HG02981 (cell line): ENCODE measurements at regions not wholly inside any gene's neighbourhood (a gene's known extent, or its start where the extent isn't known, plus 50 kb on each side); places are given as distances from the start of the nearest gene placed in this dataset.

Experiments
- ATAC-seq: cut with Tn5 transposase; IDR thresholded peaks from one replicate; pipeline ENCODE4 v1.9.1; 2021; ENCODE audit warnings: mild to moderate bottlenecking, moderate library complexity; ENCODE audit not compliant: unreplicated experiment

DNA sequence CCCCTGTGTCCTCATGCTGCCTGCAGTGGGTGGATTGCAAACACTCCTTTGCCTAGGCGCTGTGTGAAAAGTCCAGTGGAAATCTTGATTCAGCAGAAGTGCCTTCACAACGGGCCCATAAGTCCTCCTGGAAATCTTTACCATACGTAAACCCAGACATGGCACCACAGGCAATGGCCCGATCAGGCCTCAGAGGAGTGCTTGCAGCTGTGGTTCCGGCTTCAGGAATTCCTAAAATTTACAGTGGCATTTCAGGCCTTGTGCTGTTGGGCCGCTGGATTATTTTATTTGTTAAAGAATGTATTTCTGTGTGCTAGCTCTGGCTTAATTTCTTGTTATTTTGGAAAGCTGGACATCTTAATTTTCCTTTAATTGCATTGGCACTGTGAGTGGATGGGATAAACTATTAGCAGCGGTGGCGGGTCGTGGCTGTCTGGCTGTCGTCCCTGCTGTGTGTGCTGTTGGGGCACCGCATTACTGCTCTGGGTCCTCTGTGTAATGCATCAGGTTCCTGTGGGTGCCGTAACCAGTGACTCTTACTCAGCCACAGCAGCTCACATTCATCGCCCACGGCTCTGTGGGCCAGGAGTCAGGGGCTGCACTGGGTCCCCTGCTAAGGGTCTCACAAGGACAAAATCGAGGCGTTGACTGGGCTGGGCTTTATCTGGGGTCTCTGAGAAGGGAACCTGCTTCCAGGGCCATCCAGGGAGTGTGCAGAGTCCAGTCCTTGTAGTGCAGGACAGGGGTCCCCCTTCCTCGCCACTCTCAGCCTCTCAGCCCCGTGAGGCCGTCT lies 73.1 kb downstream of the RTP5 start:
- ATAC-seq = no peak

DNA sequence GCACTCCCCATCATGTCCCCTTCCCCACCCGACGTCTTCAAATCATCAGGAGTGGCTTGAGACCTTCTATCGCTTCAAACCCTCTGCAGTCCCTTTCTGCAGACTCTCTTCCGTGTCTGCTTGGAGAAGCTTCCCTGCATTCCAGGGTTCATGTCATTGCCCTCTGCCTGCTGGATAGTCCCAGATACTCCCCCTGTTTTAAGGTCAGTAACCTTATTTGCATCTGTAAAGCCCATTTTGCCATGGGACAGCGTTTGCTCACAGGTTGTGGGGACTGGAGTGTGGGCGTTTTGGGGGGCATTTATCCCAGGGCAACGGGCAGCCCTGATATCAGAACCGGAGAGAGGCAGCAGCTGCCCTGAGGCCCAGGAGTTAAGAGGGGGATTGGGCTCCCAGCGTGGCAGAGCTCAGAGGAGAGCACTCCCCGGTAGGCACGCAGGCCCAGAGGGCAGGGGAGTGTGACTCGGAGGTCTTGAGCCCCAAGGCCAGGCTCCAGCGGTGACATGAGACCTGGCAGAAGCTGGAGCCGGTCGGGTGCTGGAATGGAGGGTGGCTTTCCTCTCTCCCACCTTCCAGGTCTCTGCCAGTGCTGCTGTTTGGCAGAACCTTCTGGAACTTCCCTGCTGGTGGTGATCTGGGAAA lies 73.8 kb downstream of the RTP5 start:
- no peak for ATAC-seq

DNA sequence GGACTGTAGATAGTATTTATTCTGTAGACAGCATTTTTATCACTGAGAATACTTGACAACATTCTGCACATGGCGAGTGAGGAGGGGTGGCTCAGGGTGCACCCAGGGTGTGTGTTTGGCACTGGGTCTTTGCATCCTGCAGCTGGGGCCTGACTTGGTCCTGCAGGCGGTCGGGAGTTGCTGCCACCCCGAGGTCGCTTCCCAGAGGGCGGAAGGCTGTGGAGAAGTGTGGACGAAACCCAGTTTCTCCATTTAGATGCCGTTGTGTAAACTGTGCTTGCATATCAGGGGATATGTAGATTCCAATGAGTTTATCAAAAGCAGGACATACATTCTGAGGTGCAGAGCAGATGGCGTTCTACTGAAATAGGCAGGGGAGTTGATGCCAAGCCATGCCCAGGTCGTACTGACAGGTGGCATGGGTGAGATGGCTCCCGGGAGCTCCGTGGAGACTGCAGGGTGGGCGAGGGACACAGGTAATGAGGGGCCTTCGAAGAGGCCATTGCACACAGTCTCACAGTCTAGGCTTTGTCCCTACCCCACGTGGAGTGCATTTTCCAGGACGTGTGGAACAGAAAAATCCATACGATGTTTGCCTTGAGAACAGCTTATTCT lies 74.5 kb downstream of the RTP5 start:
- ATAC-seq = no peak

DNA sequence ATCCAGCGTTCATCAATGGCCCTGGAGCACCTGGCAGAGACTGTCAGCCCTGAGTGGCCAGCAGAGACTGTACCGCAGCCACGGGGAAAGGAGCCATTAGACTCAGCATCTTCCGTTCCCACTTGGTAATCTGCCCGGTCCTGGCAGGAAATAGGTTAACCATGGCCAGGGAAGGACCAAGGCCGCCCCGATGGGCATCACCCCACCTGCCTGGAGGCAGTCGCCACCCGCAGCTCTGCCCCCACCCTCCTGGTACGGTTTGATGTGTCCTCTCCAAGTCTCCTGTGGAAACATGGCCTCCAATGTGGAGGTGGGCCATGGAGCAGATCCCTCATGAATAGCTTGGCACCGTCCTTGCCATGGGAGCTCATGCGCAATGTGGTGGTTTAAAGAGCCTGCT lies 75.3 kb downstream of the RTP5 start:
- no peak for ATAC-seq

DNA sequence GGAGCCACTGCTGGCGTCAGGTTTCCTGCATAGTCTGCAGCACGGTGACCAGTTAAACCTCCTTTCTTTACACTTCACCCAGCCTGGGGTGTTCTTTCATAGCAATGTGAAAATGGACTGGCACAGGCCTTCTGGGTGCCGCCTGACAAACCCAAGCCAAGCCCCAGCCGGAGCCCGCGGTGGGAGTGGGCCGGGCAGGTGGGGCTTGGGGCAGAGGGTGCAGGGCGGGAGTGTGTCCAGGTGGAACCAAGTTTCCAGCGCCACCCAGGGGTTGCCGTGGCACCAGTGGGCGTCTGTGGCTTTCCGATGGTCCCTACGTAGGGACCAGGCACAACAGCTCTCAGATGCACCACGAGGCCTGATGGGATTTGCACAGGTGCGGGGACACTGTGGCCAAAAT lies 75.8 kb downstream of the RTP5 start:
- ATAC-seq = no peak

DNA sequence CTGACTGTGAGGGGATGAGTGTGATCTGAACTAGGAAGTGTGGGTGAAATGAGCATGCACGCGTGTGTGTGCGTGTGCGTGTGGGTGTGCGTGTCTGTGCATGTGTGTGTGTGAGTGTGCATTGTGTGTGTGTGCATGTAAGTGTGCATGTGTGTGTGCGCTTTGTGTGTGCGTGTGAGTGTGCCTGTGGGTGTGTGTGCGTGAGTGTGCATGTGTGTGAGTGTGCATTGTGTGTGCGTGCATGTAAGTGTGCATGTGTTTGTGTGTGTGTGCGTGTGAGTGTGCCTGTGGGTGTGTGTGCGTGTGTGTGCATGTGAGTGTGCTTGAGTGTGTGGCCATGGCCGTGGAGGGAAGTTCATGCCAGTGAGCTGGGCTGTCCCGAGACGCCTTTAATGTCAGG lies 76.3 kb downstream of the RTP5 start:
- ATAC-seq = no peak

DNA sequence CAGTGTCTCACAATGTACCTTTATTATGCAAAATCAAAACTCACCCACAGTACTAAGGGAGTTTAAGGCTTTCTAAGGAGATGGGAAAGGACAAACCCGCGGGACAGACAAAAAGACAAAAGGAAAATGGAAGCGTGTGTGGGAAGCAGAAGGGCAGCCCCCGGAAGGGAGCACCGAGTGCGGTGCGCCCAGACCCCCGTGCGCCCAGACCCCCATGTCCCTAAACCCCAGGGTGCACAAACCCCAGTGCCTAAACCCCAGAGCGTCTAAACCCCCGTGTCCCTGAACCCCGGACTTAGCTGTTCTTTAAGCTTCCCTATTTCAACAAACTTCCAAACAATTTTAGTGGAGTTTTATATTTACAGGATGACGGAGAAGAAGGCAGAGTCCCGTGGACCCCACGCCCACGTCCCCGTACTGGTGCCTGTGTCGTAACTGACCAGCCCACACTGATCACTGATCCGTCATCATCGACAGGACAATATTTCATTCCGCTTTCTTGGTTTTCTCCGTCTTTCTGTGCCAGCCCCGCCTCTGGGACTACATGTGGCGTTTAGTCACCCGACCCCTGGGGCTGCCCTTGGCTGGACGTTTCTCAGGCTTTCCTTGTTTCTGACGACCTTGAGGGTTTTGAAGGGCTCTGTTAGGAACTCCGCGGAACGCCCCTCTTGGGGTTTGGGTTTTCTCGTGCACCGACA lies 76.9 kb downstream of the RTP5 start:
- no peak for ATAC-seq

DNA sequence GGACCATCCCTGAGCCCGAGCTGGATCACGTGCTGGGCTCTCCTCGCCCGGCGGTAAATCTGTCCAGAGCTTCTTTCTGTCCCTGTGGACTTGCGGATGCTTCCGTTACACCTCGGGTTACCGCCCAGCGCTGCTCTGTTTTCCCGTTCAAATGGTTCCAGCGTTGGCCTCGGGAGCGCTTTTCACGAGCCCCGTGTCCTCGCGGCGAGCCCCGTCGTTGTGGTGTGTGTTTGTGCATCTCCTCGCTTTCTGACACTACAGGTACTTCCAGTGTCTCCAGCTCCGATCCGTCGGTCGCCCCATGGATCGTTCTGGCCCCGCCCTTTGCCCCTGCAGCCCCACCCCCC lies 77.4 kb downstream of the RTP5 start:
- ATAC-seq = no peak

DNA sequence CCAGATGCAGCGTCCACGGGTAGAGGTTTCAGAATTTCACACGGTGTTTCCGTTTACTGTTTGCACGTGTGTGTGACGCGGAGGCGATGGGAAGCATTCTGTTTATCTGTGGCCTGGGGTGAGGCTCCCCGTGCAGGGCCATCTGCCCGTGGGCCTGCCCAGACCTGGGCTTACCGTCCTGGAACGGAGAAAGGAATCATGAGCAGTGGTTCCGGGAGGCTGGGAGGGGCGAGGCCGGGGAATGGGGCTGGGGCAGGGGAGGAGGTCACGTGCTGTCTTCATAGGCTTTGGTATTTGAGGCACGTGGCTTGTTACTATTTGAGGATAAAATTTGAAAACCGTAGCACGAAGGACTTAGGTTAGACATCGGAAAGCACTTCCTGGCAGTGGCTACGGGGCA lies 77.9 kb downstream of the RTP5 start:
- no peak for ATAC-seq

DNA sequence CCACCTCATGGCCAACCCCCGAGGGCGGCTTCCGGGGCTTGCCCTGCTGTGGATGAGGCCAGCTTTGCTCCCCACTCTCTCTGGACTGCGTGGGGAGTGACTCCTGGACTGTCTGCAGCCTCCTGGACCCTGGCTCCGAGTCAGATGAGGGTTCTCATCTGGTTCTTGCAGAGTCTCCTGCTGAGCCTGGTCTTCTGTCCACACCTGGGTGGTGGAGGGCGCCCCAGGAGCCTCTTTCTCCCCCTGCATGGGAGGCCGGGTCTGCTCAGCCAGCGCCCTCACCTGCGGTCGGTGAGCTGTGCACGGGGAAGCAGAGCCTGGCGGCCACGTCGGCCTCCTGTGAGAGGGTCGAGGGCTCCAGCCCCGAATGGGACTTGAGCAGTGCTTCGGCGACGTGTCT lies 78.3 kb downstream of the RTP5 start:
- ATAC-seq = no peak

DNA sequence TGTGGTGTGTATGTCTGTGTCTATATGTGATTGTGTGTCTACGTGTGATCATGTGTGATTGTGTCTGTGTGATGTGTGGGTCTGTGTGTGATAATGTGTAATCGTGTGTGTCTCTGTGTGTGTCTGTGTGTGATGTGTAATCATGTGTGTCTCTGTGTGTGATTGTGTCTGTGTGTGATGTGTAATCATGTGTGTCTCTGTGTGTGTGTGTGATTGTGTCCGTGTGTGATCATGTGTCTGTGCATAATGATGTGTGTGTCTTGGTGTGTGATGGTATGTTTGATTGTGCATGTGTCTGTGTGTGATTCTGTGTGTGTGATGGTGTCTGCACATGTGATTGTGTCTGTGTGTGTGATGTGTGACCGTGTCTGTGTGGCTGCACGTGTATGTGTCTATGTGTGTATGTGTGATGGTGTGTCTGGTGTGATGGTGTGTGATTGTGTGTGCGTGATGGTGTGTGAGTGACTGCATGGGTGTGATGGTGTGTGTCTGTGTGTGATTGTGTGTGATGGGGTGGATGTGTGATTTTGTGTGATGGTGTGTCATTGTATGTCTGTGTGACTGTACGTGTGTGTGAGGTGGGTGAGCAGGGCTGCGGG lies 78.9 kb downstream of the RTP5 start:
- ATAC-seq = no peak

DNA sequence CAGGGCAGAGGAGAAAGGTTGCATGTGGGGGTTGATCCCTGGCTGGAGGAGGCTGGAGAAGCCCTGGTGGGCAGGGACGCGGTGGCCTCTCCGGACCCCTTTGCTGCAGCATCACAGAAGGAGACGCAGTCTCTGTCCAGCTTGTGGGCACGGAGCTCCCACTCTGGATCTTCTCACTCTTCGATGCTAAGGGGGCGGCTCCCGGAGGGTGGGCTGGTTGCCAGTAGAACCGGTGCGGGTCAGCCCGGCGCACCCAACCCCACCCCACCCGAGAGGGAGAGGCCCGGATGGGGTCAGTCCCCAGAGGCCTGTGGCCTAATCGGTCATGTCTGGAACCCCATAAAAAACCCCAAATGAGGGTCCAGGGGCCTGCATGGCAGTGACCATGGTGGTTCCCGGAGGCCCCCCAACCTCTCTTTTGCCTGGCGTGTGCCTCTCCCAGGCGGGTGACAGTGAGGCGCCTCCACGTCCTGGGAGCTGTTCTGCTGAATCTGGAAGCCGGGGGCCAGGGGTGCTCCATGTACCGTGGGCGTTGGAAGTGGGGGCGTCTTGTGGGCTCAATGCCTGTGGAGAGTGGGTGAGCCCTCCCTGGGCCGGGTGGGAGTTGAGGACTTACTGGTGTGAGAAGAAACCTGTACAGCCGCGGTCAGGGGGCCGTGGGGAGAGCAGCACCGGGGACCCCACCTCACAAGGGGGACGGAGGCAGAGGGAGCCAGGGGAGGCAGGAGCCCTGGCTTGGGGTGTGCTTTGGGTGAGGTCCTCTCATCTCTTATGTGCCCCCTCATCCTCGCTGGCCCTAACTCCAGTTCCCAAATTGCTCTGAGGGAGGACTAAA lies 79.6 kb downstream of the RTP5 start:
- no peak for ATAC-seq

DNA sequence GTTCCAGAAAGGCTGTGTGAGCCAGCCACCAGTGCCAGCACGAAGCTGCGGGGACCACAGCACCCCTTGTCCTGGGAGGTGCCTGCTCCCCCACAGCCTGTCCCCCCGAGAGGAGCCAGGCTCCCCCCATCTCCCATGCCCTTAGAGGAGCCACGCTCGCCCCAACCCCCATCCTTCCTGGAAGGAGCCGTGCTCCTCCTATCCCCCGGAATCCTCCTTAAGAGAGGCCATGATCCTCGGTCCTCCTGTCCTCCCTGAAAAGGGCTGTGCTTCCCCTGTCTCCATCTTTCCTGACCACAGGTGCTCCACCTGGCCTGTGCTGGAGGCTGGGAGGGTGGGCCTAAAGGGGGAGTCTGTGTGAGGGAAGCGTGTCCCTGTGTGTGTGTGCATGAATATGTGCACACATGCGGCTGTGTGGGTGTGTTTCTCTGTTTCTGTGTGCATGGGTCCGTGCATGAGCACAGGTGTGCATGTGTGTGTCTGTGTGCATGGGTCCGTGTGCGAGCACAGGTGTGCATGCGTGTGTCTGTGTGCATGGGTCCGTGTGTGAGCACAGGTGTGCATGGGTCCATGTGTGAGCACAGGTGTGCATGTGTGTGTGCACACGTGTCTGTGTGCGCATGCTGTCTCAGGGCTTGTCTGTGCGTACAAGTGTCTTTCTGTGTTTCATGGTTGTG lies 80.3 kb downstream of the RTP5 start:
- ATAC-seq = no peak

DNA sequence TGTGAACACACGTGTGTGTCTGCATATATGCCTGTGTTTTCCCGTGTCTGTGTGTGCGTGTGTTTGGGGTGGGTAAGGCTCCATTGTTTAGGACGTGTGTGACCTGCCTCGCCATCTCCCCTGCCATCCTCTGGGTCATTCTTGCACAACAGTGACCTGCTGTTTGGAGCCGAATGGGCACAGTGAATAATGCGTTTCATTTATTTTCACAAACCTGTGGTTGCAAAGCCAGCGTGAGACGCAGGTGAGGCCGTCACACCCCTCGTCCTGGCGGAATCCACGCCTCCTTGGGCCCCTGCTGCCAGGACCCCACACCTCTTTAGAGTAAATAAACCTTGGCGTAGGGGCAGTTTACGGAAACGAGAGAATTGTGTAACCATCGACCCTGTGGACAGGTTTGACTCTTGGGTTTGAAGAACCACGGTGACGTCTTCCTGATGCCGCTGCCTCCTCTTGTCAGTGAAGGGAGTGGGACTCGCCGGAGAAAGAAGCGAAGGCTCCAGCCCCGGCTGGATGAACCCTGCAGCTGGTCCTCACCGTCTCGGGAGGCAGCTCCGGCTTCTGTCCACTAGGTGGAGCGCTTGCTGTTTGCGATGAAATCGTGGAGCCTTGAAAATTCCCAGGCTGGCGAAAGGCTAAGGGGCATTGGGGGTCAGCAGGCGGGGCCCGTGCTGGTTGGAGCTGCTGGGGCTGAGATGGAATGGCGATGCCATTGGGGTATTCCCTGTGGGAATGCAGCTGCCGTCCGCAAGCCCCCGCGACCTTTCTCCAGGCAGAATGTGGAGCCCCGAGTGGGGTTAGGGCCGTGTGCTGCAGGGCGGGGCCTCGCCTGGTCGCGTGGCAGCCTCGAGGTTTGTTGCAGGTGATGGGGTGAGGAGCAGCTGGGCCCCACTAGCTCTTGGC lies 81.1 kb downstream of the RTP5 start:
- ATAC-seq = no peak

DNA sequence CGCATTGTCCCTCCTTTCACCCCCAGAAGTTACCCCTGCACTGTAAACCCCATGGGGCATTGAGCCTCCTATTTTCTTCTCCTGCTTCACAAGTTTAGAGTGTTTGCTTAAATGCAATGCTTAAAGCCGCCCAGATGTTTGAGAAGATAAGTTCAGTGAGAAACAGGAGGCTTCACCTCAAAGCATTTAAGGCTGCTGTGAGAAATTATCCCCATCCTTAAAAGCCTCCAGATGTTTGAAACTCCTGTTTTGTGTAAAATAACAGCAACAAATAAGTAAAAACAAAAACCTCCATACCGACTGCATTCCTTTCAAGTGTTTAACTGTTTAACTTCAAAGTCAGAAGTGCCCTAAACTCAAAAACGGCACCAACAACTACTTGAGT lies 81.8 kb downstream of the RTP5 start:
- ATAC-seq = no peak

DNA sequence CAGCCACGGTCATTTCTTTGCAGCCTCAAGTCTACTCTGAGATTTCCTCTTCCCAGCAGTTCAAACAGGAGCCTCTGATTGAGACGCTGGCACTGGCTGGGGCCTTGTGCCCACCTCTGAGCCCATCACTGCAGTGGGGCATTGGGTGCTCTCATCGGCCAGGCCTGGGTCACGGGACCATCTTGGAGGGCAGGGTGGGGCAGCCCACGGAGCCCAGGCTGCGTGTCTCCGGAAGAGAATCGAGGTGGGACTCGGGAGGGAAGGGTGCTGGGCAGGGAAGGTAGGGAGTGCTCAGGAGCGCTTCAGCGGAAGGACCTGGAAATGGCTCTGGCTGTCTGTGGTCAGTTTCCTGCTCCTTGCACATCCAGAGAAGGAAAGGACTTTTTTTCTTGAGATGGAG lies 82.4 kb downstream of the RTP5 start:
- no peak for ATAC-seq

DNA sequence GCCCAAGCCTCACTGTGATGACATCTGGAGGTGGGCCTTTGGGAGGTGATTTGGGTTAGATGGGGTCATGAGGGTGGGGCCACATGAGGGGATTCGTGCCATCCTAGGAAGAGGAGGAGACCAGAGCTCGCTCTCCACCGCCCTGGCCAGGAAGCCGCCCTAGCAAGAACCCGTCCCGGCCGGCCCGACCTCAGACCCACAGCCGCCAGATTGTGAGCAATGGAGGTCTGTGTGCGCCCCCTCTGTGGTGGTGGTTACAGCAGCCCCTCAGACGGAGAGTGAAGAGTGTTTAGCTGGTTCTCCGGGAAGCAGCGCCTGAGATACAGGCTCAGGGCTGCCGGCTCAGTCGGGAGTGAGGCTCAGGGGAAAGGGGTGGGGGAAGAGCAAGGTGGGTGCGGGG lies 83.3 kb downstream of the RTP5 start:
- no peak for ATAC-seq

DNA sequence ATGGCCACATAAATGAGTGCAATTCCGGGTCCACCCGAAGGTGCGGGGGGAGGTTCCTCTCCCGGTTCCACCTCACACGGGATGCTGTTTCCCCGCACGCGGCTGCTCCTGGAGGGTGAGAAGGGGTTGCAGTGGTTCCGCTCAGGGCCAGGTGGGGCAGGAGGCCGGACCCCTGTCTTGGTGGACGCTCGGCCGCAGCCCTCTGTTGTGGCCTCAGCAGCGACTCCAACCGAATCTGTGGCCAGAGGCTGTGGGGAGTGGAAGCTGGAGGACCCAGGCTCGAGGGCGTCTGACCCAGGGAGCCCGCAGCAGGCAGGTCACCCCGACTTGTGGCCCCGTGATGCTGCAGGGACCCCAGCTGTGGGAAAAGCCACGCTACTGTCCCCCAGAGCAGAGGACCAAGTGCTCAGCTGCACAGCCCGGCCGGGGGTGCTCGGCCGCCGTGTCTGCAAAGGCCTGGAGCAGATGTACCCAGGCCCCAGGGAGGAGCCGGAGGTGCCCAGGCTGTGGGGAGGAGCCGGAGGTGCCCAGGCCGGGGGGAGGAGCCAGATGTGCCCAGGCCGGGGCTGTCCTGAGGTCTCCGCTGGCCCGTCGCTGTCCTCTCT lies 83.9 kb downstream of the RTP5 start:
- no peak for ATAC-seq
